ENCODE measurements at regions not wholly inside any gene's neighbourhood (a gene's known extent, or its start where the extent isn't known, plus 50 kb on each side); places are given as distances from the start of the nearest gene placed in this dataset.

- intact Hi-C loops (cut with micrococcal nuclease) = no loop called here
- Mint-ChIP-seq H3K36me3 (ENCODE audit: low read depth) (no peaks in the 10 kb centered on the region), H3K4me1 (ENCODE audit: low read depth) (no peaks in the 10 kb centered on the region), H3K4me3 (no peak overlapping the region), H3K9me3 (no peaks in the 10 kb centered on the region), H3K27me3 (no peaks in the 10 kb centered on the region), H3K27ac (no peak overlapping the region)
- ChIA-PET CTCF (no interaction called here), POLR2A (no interaction called here)
- DNase-seq = no peak
- TF ChIP-seq CTCF (IDR thresholded peaks at IDR 0.05) = no peak
- no peak for ATAC-seq
Observed at GRCh38 chr4:115315182-115315581, 201.8 kb upstream of the NDST4 start.

GRCh38 chr4:115310641-115311040 lies 197.2 kb upstream of the NDST4 start:
- TF ChIP-seq CTCF (IDR thresholded peaks at IDR 0.05) = no peak
- no peak for ATAC-seq
- Mint-ChIP-seq H3K36me3 (ENCODE audit: low read depth) (no peaks in the 10 kb centered on the region), H3K4me3 (no peak overlapping the region), H3K9me3 (peaks cover 2% of the 10 kb centered on the region), H3K4me1 (ENCODE audit: low read depth) (no peaks in the 10 kb centered on the region), H3K27ac (no peak overlapping the region), H3K27me3 (no peaks in the 10 kb centered on the region)
- ChIA-PET CTCF (no interaction called here), POLR2A (no interaction called here)
- intact Hi-C loops (cut with micrococcal nuclease) = no loop called here
- DNase-seq = no peak

- no peak for TF ChIP-seq CTCF (IDR thresholded peaks at IDR 0.05)
- DNase-seq (no peak), ATAC-seq (no peak)
- intact Hi-C loops (cut with micrococcal nuclease) = no loop called here
- CTCF ChIA-PET = no interaction called here
- no peaks in the 10 kb centered on the region for H3K4me1 Mint-ChIP-seq (ENCODE audit: low read depth)
- no peak overlapping the region for H3K4me3 Mint-ChIP-seq
- no peaks in the 10 kb centered on the region for H3K36me3 Mint-ChIP-seq (ENCODE audit: low read depth)
- H3K9me3 Mint-ChIP-seq = no peaks in the 10 kb centered on the region
- POLR2A ChIA-PET = interaction anchor here (0.6 kb wide), 1 partner anchor 499 kb away, joined by 3 read pairs; no protein-coding TSS in a partner anchor
- no peak overlapping the region for H3K27ac Mint-ChIP-seq
- no peaks in the 10 kb centered on the region for H3K27me3 Mint-ChIP-seq
Observed at GRCh38 chr4:115294717-115295116, 181.3 kb upstream of the NDST4 start.

GRCh38 chr4:115293093-115293462 lies 179.7 kb upstream of the NDST4 start:
- no peak overlapping the region for H3K27ac Mint-ChIP-seq
- H3K4me3 Mint-ChIP-seq = no peak overlapping the region
- ChIA-PET POLR2A (no interaction called here), CTCF (no interaction called here)
- H3K9me3 Mint-ChIP-seq = no peaks in the 10 kb centered on the region
- TF ChIP-seq CTCF (IDR thresholded peaks at IDR 0.05) = no peak
- H3K4me1 Mint-ChIP-seq (ENCODE audit: low read depth) = no peaks in the 10 kb centered on the region
- ATAC-seq = no peak
- H3K36me3 Mint-ChIP-seq (ENCODE audit: low read depth) = no peaks in the 10 kb centered on the region
- no peak for DNase-seq
- intact Hi-C loops (cut with micrococcal nuclease) = no loop called here
- H3K27me3 Mint-ChIP-seq = no peaks in the 10 kb centered on the region

- TF ChIP-seq CTCF (IDR thresholded peaks at IDR 0.05) = no peak
- CTCF ChIA-PET = no interaction called here
- Mint-ChIP-seq H3K4me1 (ENCODE audit: low read depth) (no peaks in the 10 kb centered on the region), H3K27ac (no peak overlapping the region), H3K36me3 (ENCODE audit: low read depth) (no peaks in the 10 kb centered on the region), H3K27me3 (no peaks in the 10 kb centered on the region), H3K4me3 (no peak overlapping the region), H3K9me3 (no peaks in the 10 kb centered on the region)
- DNase-seq (no peak), ATAC-seq (peak; percentile 17)
- intact Hi-C loops (cut with micrococcal nuclease) = no loop called here
- POLR2A ChIA-PET = no interaction called here
Observed at GRCh38 chr4:115292320-115293092, 179.1 kb upstream of the NDST4 start.

Measured in activated CD8-positive, alpha-beta T cell treated with anti-CD3 and anti-CD28 coated beads for 36 hours (primary cell).